Heart left ventricle (tissue), 13 donors: ENCODE measurements at regions not wholly inside any gene's neighbourhood (a gene's known extent, or its start where the extent isn't known, plus 50 kb on each side); places are given as distances from the start of the nearest gene placed in this dataset.

Source experiments
- CTCF ChIP-seq, 12 donors: fragments of 200-600 bp; sonication (generic) in 4 of 12; IDR thresholded peaks; one replicate each; pipeline versions ENCODE4 v1.5.0 to v1.8.0; 2018 to 2022; ENCODE audit warnings: antibody characterized with exemption in 12 of 12, mild to moderate bottlenecking in 5 of 12
- POLR2A ChIP-seq, 2 donors: fragments of 450-650 bp; IDR thresholded peaks; one replicate each; pipeline ENCODE4 v1.6.1; 2017; ENCODE audit warnings: antibody characterized with exemption in 2 of 2, mild to moderate bottlenecking in 2 of 2, moderate library complexity in 2 of 2
- donor health status: ischemic (EF 13 %, LVEDD 7.1; RV severe dilation, severe dysfunction).
- donor health status: DM: no; HTN: yes; CAD: no.
- donor health status: DM: no; HTN: no; CAD: no.
- donor health status: ischemic (EF 25% LVEDD 6.9; RV normal size, moderate dysfunction).
- donor health status: ischemic (EF 25% LVEDD 5.7; RV mildly dilated, moderate dysfunction).
- donor health status: ischemic (EF 35%, LVEDD 5.7; RV mildly dilated, moderate dysfunction).
- donor health status: nonischemic (EF 11% LVEDD 7.7; RV severe dilation, severe dysfunction).
- donor health status: DM: yes; HTN: yes; CAD: no.
- donor health status: PGD.
- donor health status: ischemic (EF 29% LVEDD 5.4; RV normal size, mild dysfunction).
- donor health status: nonischemic (EF 23%, LVEDD 6.1; RV moderate dilation, normal function).

GRCh38 chr11:29483831-29484230 is 533.0 kb downstream of the KCNA4 start:
- no peak for TF ChIP-seq CTCF (IDR thresholded peaks at IDR 0.05)
- TF ChIP-seq POLR2A (IDR thresholded peaks at IDR 0.05): no peak
